Right lobe of liver (tissue), 6 donors: ENCODE measurements at regions not wholly inside any gene's neighbourhood (a gene's known extent, or its start where the extent isn't known, plus 50 kb on each side); places are given as distances from the start of the nearest gene placed in this dataset.
"Not testable (repeated sequence)": the region's sequence is repeated elsewhere in the genome, so short reads cannot be mapped to it uniquely, and the experiment has no call there.

Experiments used
- ATAC-seq, 4 donors: fragments of 200-7000 bp; cut with Tn5 transposase; one replicate each; pipeline ENCODE4 v1.9.1; 2020; ENCODE audit warnings: mild to moderate bottlenecking in 4 of 4, moderate library complexity in 4 of 4
- DNase-seq, 3 donors: peaks; one replicate each; pipeline ENCODE4 v3.0.0-alpha.2; 2020
- H3K27ac ChIP-seq, 3 donors: fragments of 200-600 bp; one replicate each; pipeline ENCODE4 v1.8.0; 2022
- H3K27me3 ChIP-seq, 2 donors: fragments of 200-600 bp; one replicate each; pipeline ENCODE4 v1.8.0; 2022
- H3K36me3 ChIP-seq, 4 donors: fragments of 200-600 bp; sonication (generic) in 1 of 4; one replicate each; pipeline versions ENCODE4 v1.5.1 to v1.8.0; 2017 to 2022; ENCODE audit warnings: control low read depth in 1 of 4
- H3K4me1 ChIP-seq, 4 donors: fragments of 200-600 bp; sonication (generic) in 1 of 4; one replicate each; pipeline versions ENCODE4 v1.5.1 to v1.8.0; 2017 to 2022; ENCODE audit warnings: control low read depth in 1 of 4
- H3K4me3 ChIP-seq, 3 donors: fragments of 200-600 bp; one replicate each; pipeline ENCODE4 v1.8.0; 2022
- H3K9me3 ChIP-seq, 4 donors: fragments of 200-600 bp; sonication (generic) in 1 of 4; one replicate each; pipeline versions ENCODE4 v1.5.1 to v1.8.0; 2017 to 2022; ENCODE audit warnings: control low read depth in 1 of 4
- CTCF ChIP-seq, 4 donors: fragments of 200-600 bp in 3 of 4; fragments of 450-650 bp in 1 of 4; IDR thresholded peaks; one replicate each; pipeline versions ENCODE4 v1.5.1 to v1.8.0; 2016 to 2022; ENCODE audit warnings: antibody characterized with exemption in 4 of 4, mild to moderate bottlenecking in 2 of 4
- POLR2A ChIP-seq: fragments of 450-650 bp; IDR thresholded peaks from one replicate; pipeline ENCODE4 v1.6.1; 2017; ENCODE audit warnings: antibody characterized with exemption, mild to moderate bottlenecking
- WGBS: methylation state at CpG from one replicate; pipeline ENCODE4 v1.1.6; 2018; ENCODE audit warnings: low coverage, low lambda C conversion rate; ENCODE audit not compliant: insufficient coverage; ENCODE audit errors: missing lambda C conversion rate; 5-methylcytosine and 5-hydroxymethylcytosine counted together
- intact Hi-C, 2 donors: fragments of 100-400 bp; cut with DNase I; formaldehyde crosslinking; loops; one replicate each; pipeline versions ENCODE4 v1.11.2 to v1.14.1; 2022
- donor health status: DM: no; HTN: yes; CAD: no.
- donor health status: DM: no; HTN: no; CAD: no.
- donor health status: DM: no; HTN: no; CAD: no.
- donor health status: DM: no; HTN: yes; CAD: no.
- donor health status: DM: no; HTN: yes; CAD: no.

- intact Hi-C loops, result no loop called here
- no peaks in the 10 kb centered on the region for H3K36me3 ChIP-seq
- no peak for DNase-seq
- H3K9me3 ChIP-seq, result no peaks in the 10 kb centered on the region
- H3K27me3 ChIP-seq, result no peaks in the 10 kb centered on the region
- no peak overlapping the region for H3K4me3 ChIP-seq
- H3K27ac ChIP-seq, result no peak overlapping the region
- WGBS, result 81% methylated on average over 7 of the region's 7 CpGs
- ATAC-seq, result no peak
- TF ChIP-seq CTCF (IDR thresholded peaks at IDR 0.05), result no peak
- no peak for TF ChIP-seq POLR2A
- H3K4me1 ChIP-seq, result no peaks in the 10 kb centered on the region
These were observed 120.5 kb downstream of the PMAIP1 start for GRCh38 chr18:60020107-60020925.

- Histone ChIP-seq H3K36me3 (no peaks in the 10 kb centered on the region), H3K4me3 (no peak overlapping the region), H3K4me1 (no peaks in the 10 kb centered on the region), H3K9me3 (no peaks in the 10 kb centered on the region), H3K27me3 (no peaks in the 10 kb centered on the region), H3K27ac (no peak overlapping the region)
- no peak for ATAC-seq
- intact Hi-C loops, result no loop called here
- no peak for DNase-seq
- TF ChIP-seq POLR2A (no peak), CTCF (IDR thresholded peaks at IDR 0.05) (no peak)
- WGBS, result 55% methylated on average over 4 of the region's 4 CpGs
These were observed 119.7 kb downstream of the PMAIP1 start for GRCh38 chr18:60019463-60019840.

GRCh38 chr18:60018618-60019462 lies 119.0 kb downstream of the PMAIP1 start:
- no peak overlapping the region for H3K4me3 ChIP-seq
- no peak for DNase-seq
- 16% methylated on average over 3 of the region's 3 CpGs for WGBS
- H3K4me1 ChIP-seq, result no peaks in the 10 kb centered on the region
- intact Hi-C loops, result no loop called here
- TF ChIP-seq POLR2A, result no peak
- TF ChIP-seq CTCF (IDR thresholded peaks at IDR 0.05), result no peak
- no peaks in the 10 kb centered on the region for H3K27me3 ChIP-seq
- H3K27ac ChIP-seq, result no peak overlapping the region
- no peak for ATAC-seq
- no peaks in the 10 kb centered on the region for H3K36me3 ChIP-seq
- H3K9me3 ChIP-seq, result no peaks in the 10 kb centered on the region

GRCh38 chr18:60018134-60018533 lies 118.3 kb downstream of the PMAIP1 start:
- H3K27me3 ChIP-seq, intact Hi-C loops, H3K4me3 ChIP-seq, H3K9me3 ChIP-seq, H3K4me1 ChIP-seq, H3K27ac ChIP-seq, ATAC-seq, H3K36me3 ChIP-seq, DNase-seq: not testable (repeated sequence)
- WGBS, result 83% methylated on average over 2 of the region's 3 CpGs

GRCh38 chr18:60017371-60017770 lies 117.6 kb downstream of the PMAIP1 start:
- no peak overlapping the region for H3K4me3 ChIP-seq
- TF ChIP-seq POLR2A, result no peak
- TF ChIP-seq CTCF (IDR thresholded peaks at IDR 0.05), result no peak
- no peak overlapping the region for H3K27ac ChIP-seq
- ATAC-seq, result no peak
- H3K4me1 ChIP-seq, result no peaks in the 10 kb centered on the region
- DNase-seq, result no peak
- intact Hi-C loops, result no loop called here
- no peaks in the 10 kb centered on the region for H3K36me3 ChIP-seq
- no peaks in the 10 kb centered on the region for H3K9me3 ChIP-seq
- H3K27me3 ChIP-seq, result no peaks in the 10 kb centered on the region
- WGBS, result 88% methylated on average over 12 of the region's 22 CpGs

GRCh38 chr18:60015826-60016225 lies 116.0 kb downstream of the PMAIP1 start:
- H3K27me3 ChIP-seq, intact Hi-C loops, DNase-seq, H3K4me1 ChIP-seq, H3K27ac ChIP-seq, H3K9me3 ChIP-seq, ATAC-seq, H3K36me3 ChIP-seq, H3K4me3 ChIP-seq: not testable (repeated sequence)

- ATAC-seq, H3K36me3 ChIP-seq, intact Hi-C loops, DNase-seq, H3K4me1 ChIP-seq, H3K4me3 ChIP-seq, H3K27ac ChIP-seq, H3K9me3 ChIP-seq, H3K27me3 ChIP-seq: not testable (repeated sequence)
- WGBS, result 73% methylated on average over 9 of the region's 9 CpGs
These were observed 113.4 kb downstream of the PMAIP1 start for GRCh38 chr18:60013148-60013547.
